B cell (primary cell): ENCODE measurements at regions not wholly inside any gene's neighbourhood (a gene's known extent, or its start where the extent isn't known, plus 50 kb on each side); places are given as distances from the start of the nearest gene placed in this dataset.

ENCODE experiments used
- ATAC-seq: fragments of 200-7000 bp; cut with Tn5 transposase; one replicate; pipeline ENCODE4 v1.10.0; 2021; ENCODE audit warnings: low read depth, mild to moderate bottlenecking, moderate number of reproducible peaks, moderate library complexity
- CTCF ChIA-PET: fragments of 350-600 bp; sonication (Branson Sonifier 250); formaldehyde crosslinking; loops from one replicate; lab custom pipeline; 2021; ENCODE audit warnings: antibody characterized with exemption, inconsistent platforms; lab: Charles Lee
- POLR2A ChIA-PET: fragments of 350-600 bp; sonication (Branson Sonifier 250); formaldehyde crosslinking; loops from one replicate; lab custom pipeline; 2021; ENCODE audit warnings: antibody characterized with exemption; lab: Charles Lee
- DNase-seq: peaks from one replicate; pipeline ENCODE4 v3.0.0; 2013
- H2AFZ ChIP-seq: 2 replicates; pipeline ENCODE4 v1.6.1; 2012; ENCODE audit warnings: mild to moderate bottlenecking, low read depth, low read length; ENCODE audit not compliant: insufficient read depth, poor library complexity, severe bottlenecking
- H3K27ac ChIP-seq, 2 donors: 1 replicate in 1 of 2; 2 replicates in 1 of 2; pipeline ENCODE4 v1.5.1; 2012 to 2013; ENCODE audit warnings: low read length in 2 of 2, mild to moderate bottlenecking in 2 of 2, moderate library complexity in 1 of 2
- H3K27me3 ChIP-seq, 4 experiments: fragments of 200-600 bp in 1 of 4; sonication (generic) in 1 of 4; replicated peaks in 1 of 4; 1 replicate in 2 of 4; 2 replicates in 2 of 4; pipeline versions ENCODE4 v1.6.1 to v1.7.0; 2013 to 2016; ENCODE audit warnings: low read length in 3 of 4, mild to moderate bottlenecking in 2 of 4, mixed read lengths in 1 of 4, moderate library complexity in 1 of 4; ENCODE audit not compliant: insufficient read depth in 4 of 4, control insufficient read depth in 3 of 4; ENCODE audit errors: control extremely low read depth in 1 of 4
- H3K36me3 ChIP-seq, 2 experiments: replicated peaks in 1 of 2; 1 replicate in 1 of 2; 2 replicates in 1 of 2; pipeline versions ENCODE4 v1.6.1 to v1.7.1; 2013; ENCODE audit warnings: low read length in 1 of 2; ENCODE audit not compliant: insufficient read depth in 2 of 2, control insufficient read depth in 1 of 2; ENCODE audit errors: control extremely low read depth in 1 of 2, extremely low read depth in 1 of 2
- H3K4me1 ChIP-seq, 2 donors: fragments of 200-600 bp in 1 of 2; sonication (generic) in 1 of 2; 1 replicate in 1 of 2; 2 replicates in 1 of 2; pipeline versions ENCODE4 v1.5.1 to v1.6.1; 2013 to 2017; ENCODE audit warnings: low read length in 2 of 2; ENCODE audit not compliant: control insufficient read depth in 2 of 2, insufficient read depth in 2 of 2
- H3K4me2 ChIP-seq: replicated peaks from 2 replicates; pipeline ENCODE3; 2012; ENCODE audit warnings: mild to moderate bottlenecking, low read depth, low read length; ENCODE audit not compliant: poor library complexity, severe bottlenecking
- H3K4me3 ChIP-seq, 5 experiments: fragments of 200-600 bp in 1 of 5; sonication (generic) in 1 of 5; 1 replicate in 3 of 5; 2 replicates in 2 of 5; pipeline versions ENCODE4 v1.5.1 to v1.7.0; 2011 to 2016; ENCODE audit warnings: low read length in 4 of 5, mild to moderate bottlenecking in 4 of 5, low read depth in 2 of 5, control low read depth in 1 of 5, moderate library complexity in 1 of 5; ENCODE audit not compliant: insufficient read depth in 1 of 5; ENCODE audit errors: control extremely low read depth in 1 of 5, extremely low read depth in 1 of 5
- H3K79me2 ChIP-seq: fragments of 200-600 bp; sonication (generic); one replicate; pipeline ENCODE4 v1.6.0; 2016; ENCODE audit warnings: low read length; ENCODE audit not compliant: control insufficient read depth, insufficient read depth
- H3K9ac ChIP-seq: fragments of 200-600 bp; sonication (generic); 2 replicates; pipeline ENCODE4 v1.6.1; 2017; ENCODE audit warnings: mild to moderate bottlenecking, low read length, moderate library complexity
- H3K9me3 ChIP-seq, 3 donors: one replicate each; pipeline versions ENCODE4 v1.6.1 to v1.7.1; 2013; ENCODE audit warnings: low read length in 2 of 3; ENCODE audit not compliant: control insufficient read depth in 2 of 3, insufficient read depth in 1 of 3; ENCODE audit errors: control extremely low read depth in 1 of 3
- H4K20me1 ChIP-seq: 2 replicates; pipeline ENCODE4 v1.6.0; 2012; ENCODE audit warnings: mild to moderate bottlenecking, low read length; ENCODE audit not compliant: insufficient read depth, control insufficient read depth, poor library complexity, severe bottlenecking
- H3K27ac Mint-ChIP-seq: one replicate; pipeline ENCODE4 v1.8.0; 2021; ENCODE audit warnings: mixed read lengths
- H3K27me3 Mint-ChIP-seq: one replicate; pipeline ENCODE4 v1.8.0; 2021; ENCODE audit warnings: mixed read lengths
- H3K4me1 Mint-ChIP-seq: one replicate; pipeline ENCODE4 v1.8.0; 2021; ENCODE audit warnings: mixed read lengths
- H3K4me3 Mint-ChIP-seq: one replicate; pipeline ENCODE4 v1.8.0; 2021; ENCODE audit warnings: mixed read lengths
- H3K9me3 Mint-ChIP-seq: one replicate; pipeline ENCODE4 v1.8.0; 2022; ENCODE audit warnings: mixed read lengths; ENCODE audit not compliant: insufficient read depth
- CTCF ChIP-seq: fragments of 200-600 bp; IDR thresholded peaks from one replicate; pipeline ENCODE4 v1.8.0; 2022; ENCODE audit warnings: antibody characterized with exemption, mild to moderate bottlenecking
- EZH2 ChIP-seq: IDR thresholded peaks from 2 replicates; pipeline ENCODE4 v1.6.1; 2012; ENCODE audit warnings: borderline replicate concordance, low read depth, mild to moderate bottlenecking, moderate library complexity, low read length; ENCODE audit not compliant: insufficient read depth, poor library complexity, severe bottlenecking
- WGBS: methylation state at CpG from one replicate; pipeline ENCODE4 v1.1.5; 2013; ENCODE audit warnings: missing lambda C conversion rate; ENCODE audit not compliant: insufficient coverage; 5-methylcytosine and 5-hydroxymethylcytosine counted together
- intact Hi-C: fragments of 100-400 bp; cut with micrococcal nuclease; formaldehyde crosslinking; loops from one replicate; pipeline ENCODE4 v1.10.0; 2022

GRCh38 chr10:128701381-128701780 is 575.2 kb upstream of the MKI67 start:
- WGBS = 42% methylated on average over 4 of the region's 4 CpGs
- no peak overlapping the region for H3K4me3 Mint-ChIP-seq
- Histone ChIP-seq H3K4me2 (no peak overlapping the region), H3K9ac (no peak overlapping the region), H2AFZ (no peak overlapping the region), H3K36me3 (no peaks in the 10 kb centered on the region), H3K79me2 (no peaks in the 10 kb centered on the region), H3K9me3 (peaks cover 0 to 6% (median 0%) of the 10 kb centered on the region in 3 donors), H3K27me3 (no peaks in the 10 kb centered on the region), H3K27ac (no peak overlapping the region), H3K4me3 (no peak overlapping the region), H4K20me1 (no peaks in the 10 kb centered on the region), H3K4me1 (no peaks in the 10 kb centered on the region)
- ChIA-PET POLR2A (no interaction called here), CTCF (no interaction called here)
- no peaks in the 10 kb centered on the region for H3K4me1 Mint-ChIP-seq
- DNase-seq (no peak), ATAC-seq (no peak)
- no peaks in the 10 kb centered on the region for H3K27me3 Mint-ChIP-seq
- H3K27ac Mint-ChIP-seq = no peak overlapping the region
- H3K9me3 Mint-ChIP-seq = no peaks in the 10 kb centered on the region
- TF ChIP-seq CTCF = no peak
- no peak for TF ChIP-seq EZH2
- intact Hi-C loops = no loop called here

DNA sequence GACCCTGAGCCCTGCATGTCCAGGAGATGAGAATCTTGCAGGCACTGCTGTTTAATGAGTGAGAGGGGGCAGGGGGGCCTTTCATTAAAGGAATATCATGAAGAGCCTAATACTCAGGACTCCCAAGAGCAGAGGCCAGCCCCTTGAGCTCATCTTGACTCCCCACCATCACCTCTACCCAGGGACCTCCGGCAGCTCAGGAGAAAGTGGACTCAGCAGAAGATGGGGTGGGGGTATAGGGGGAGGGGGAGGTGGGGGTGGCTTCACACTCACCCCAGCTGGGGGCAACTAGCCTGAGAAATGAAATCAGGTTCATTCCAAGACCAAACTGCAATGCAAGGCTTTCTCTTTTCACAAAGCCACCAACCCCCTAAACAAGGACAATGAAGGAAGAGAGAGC is 575.6 kb upstream of the MKI67 start:
- DNase-seq (no peak), ATAC-seq (no peak)
- no peak overlapping the region for H3K27ac ChIP-seq
- H3K36me3 ChIP-seq = no peaks in the 10 kb centered on the region
- no peaks in the 10 kb centered on the region for H4K20me1 ChIP-seq
- H3K9ac ChIP-seq = no peak overlapping the region
- no peaks in the 10 kb centered on the region for H3K4me1 ChIP-seq
- peaks cover 0 to 6% (median 0%) of the 10 kb centered on the region in 3 donors for H3K9me3 ChIP-seq
- ChIA-PET POLR2A (no interaction called here), CTCF (no interaction called here)
- no peak for TF ChIP-seq CTCF
- TF ChIP-seq EZH2 = no peak
- no CpG with 5 or more reads among the region's 1 CpG for WGBS
- Mint-ChIP-seq H3K9me3 (no peaks in the 10 kb centered on the region), H3K4me3 (no peak overlapping the region), H3K4me1 (no peaks in the 10 kb centered on the region), H3K27me3 (no peaks in the 10 kb centered on the region), H3K27ac (no peak overlapping the region)
- H3K79me2 ChIP-seq = no peaks in the 10 kb centered on the region
- intact Hi-C loops = no loop called here
- H3K4me3 ChIP-seq = no peak overlapping the region
- H2AFZ ChIP-seq = no peak overlapping the region
- no peak overlapping the region for H3K4me2 ChIP-seq
- H3K27me3 ChIP-seq = no peaks in the 10 kb centered on the region
